HG02759 (cell line): ENCODE measurements at regions not wholly inside any gene's neighbourhood (a gene's known extent, or its start where the extent isn't known, plus 50 kb on each side); places are given as distances from the start of the nearest gene placed in this dataset.

Experiments
- ATAC-seq: cut with Tn5 transposase; IDR thresholded peaks from one replicate; pipeline ENCODE4 v1.9.1; 2021; ENCODE audit warnings: mild to moderate bottlenecking, moderate library complexity; ENCODE audit not compliant: unreplicated experiment

GRCh38 chr20:4521170-4521968, 164.9 kb upstream of the PRNP start:
- no peak for ATAC-seq

GRCh38 chr20:4519534-4519933, 166.7 kb upstream of the PRNP start:
- ATAC-seq = no peak

GRCh38 chr20:4516876-4517275, 169.4 kb upstream of the PRNP start:
- ATAC-seq = no peak

- no peak for ATAC-seq
Observed at GRCh38 chr20:4513720-4514119, 172.5 kb upstream of the PRNP start.

- no peak for ATAC-seq
Observed at GRCh38 chr20:4512891-4513550, 173.2 kb upstream of the PRNP start.

- ATAC-seq = no peak
Observed at GRCh38 chr20:4511776-4512175, 174.5 kb upstream of the PRNP start.

GRCh38 chr20:4509825-4510522, 176.3 kb upstream of the PRNP start:
- no peak for ATAC-seq

GRCh38 chr20:4508773-4509172, 177.5 kb upstream of the PRNP start:
- no peak for ATAC-seq

- no peak for ATAC-seq
Observed at GRCh38 chr20:4507288-4507719, 179.0 kb upstream of the PRNP start.

- no peak for ATAC-seq
Observed at GRCh38 chr20:4504814-4505213, 181.4 kb upstream of the PRNP start.

GRCh38 chr20:4502756-4503155, 183.5 kb upstream of the PRNP start:
- no peak for ATAC-seq

GRCh38 chr20:4493386-4493785, 192.9 kb upstream of the PRNP start:
- no peak for ATAC-seq

GRCh38 chr20:4491643-4492042, 194.6 kb upstream of the PRNP start:
- ATAC-seq = no peak

- no peak for ATAC-seq
Observed at GRCh38 chr20:4490606-4491280, 195.5 kb upstream of the PRNP start.

GRCh38 chr20:4490045-4490444, 196.2 kb upstream of the PRNP start:
- no peak for ATAC-seq

- no peak for ATAC-seq
Observed at GRCh38 chr20:4488407-4489339, 197.6 kb upstream of the PRNP start.

- ATAC-seq = no peak
Observed at GRCh38 chr20:4484379-4484997, 201.8 kb upstream of the PRNP start.

- ATAC-seq = no peak
Observed at GRCh38 chr20:4483961-4484360, 202.3 kb upstream of the PRNP start.

GRCh38 chr20:4483486-4483885, 202.8 kb upstream of the PRNP start:
- ATAC-seq = no peak

GRCh38 chr20:4480104-4480503, 206.2 kb upstream of the PRNP start:
- no peak for ATAC-seq
